GM21786 (cell line): ENCODE measurements at regions not wholly inside any gene's neighbourhood (a gene's known extent, or its start where the extent isn't known, plus 50 kb on each side); places are given as distances from the start of the nearest gene placed in this dataset.

ENCODE experiments used
- ATAC-seq: cut with Tn5 transposase; IDR thresholded peaks from one replicate; pipeline ENCODE4 v1.9.1; 2021; ENCODE audit not compliant: unreplicated experiment

DNA sequence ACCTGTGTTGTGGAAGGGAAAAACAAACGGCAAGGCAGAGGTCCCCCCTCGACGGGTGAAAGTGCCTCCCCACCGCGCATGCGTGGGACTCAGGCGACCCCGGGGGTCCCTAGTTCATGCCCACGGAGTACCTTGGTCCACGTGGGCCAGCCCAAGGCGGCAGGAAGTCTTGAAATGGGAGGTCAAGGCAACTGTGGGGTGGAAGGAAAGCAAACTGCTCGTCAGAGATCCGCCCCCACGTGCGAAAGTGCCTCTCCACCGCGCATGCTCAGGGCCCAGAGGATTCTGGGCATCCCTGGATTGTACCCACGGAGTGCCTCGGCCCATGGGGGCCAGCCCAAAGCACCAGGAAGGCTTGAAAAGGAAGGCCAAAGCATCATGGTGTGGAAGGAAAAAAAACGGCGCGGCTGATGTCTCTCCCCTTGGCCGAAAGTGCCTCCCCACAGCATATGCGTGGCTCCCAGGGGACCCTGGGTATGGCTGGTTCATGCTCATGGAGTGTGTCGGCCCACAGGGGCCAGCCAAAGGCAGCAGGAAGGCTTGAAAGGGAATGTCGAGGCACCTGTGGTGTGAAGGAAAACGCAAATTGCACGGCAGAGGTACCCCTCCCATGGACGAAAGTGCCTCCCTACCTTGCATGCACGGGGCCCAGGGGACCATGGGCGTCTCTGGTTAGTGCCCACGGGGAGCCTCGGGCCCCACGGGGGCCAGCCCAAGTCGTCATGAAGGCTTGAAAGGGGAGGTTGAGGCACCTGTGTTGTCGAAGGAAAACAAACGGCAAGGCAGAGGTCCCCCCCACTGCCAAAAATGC lies 369.7 kb downstream of the ALG10 start:
- no peak for ATAC-seq

GRCh38 chr12:34392741-34393085 lies 370.4 kb downstream of the ALG10 start:
- no peak for ATAC-seq

GRCh38 chr12:34393086-34393820 lies 371.0 kb downstream of the ALG10 start:
- no peak for ATAC-seq

DNA sequence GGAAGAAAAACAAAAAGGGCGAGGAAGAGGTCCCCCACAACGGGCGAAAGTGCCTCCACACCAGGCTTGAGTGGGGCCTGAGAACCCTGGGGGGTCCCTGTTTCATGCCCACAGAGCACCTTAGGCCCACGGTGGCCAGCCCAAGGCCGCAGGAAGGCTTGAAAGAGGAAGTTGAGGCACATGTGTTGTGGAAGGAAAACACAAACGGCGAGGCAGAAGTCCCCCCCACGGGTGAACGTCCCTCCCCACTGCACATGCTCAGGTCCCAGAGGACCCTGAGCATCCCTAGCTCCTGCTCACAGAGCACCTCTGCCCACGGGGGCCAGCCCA lies 371.5 kb downstream of the ALG10 start:
- ATAC-seq = no peak

DNA sequence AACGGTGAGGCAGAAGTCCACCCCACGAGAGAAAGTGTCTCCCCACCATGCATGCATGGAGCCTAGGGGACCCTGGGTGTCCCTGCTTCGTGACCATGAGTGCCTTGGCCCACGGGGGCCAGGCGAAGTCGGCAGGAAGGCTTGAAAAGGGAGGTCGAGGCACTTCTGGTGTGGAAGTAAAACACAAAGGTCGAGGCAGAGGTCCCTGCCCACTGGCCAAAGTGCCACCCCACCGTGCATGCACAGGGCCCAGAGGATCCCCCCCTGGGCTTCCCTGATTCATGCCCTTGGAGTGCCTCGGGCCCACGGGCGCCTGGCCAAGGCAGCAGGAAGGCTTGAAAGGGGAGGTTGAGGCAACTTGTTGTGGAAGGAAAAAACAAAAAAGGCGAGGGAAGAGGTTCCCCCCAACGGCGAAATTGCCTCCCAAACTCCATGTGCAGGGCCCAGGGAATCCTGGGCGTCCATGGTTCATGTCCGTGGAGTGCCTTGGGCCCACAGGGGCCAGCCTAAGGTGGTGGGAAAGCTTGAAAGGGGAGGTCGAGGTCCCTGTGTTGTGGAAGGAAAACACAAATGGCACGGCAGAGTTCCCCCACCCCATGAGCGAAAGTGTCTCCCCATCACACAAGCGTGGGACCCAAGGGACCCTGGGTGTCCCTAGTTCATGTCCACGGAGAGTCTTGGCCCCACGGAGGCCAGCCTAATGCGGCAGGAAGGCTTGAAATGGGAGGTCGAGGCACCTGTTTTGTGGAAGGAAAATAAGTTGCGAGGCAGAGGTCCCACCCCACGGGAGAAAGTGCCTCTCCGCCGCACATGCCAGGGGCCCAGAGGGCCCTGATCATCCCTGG lies 372.1 kb downstream of the ALG10 start:
- no peak for ATAC-seq

DNA sequence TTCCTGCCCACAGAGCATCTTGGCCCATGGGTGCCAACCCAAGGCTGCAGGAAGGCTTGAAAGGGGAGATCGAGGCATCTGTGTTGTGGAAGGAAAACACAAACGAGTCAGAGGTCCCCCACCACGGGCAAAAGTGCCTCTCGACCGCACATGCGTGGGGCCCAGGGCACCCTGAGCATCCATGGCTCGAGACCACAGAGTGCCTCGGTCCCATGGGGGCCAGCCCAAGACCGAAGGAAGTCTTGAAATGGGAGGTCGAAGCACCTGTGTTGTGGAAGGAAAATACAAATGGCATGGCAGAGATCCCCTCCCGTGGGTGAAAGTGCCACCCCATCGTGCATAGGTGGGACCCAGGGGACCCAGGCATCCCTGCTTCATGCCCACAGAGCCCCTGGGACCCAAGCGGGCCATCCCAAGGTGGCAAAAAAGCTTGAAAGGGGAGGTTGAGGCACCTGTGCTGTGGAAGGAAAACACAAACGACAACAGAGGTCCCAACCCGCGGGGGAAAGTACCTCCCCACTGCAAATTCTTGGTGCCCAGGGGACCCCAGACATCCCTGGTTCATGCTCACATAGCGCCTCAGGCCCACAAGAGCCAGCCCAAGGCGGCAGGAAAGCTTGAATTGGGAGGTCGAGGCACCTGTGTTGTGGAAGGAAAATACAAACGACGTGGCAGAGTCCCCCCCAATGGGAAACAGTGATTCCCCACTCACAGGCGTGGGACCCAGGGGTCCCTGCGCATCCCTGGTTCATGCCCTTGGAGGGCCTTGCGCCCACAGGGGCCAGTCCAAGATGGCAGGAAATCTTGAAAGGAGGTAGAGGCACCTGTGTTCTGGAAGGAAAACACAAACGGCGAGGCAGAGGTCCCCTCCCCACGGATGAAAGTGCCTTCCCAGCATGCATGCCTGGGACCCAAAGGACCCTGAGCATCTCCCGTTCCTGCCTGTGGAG lies 373.0 kb downstream of the ALG10 start:
- ATAC-seq = no peak

GRCh38 chr12:34396006-34396860 lies 373.9 kb downstream of the ALG10 start:
- no peak for ATAC-seq

- ATAC-seq = no peak
Observed at GRCh38 chr12:34396861-34397590, 374.7 kb downstream of the ALG10 start.

GRCh38 chr12:34397591-34398365 lies 375.5 kb downstream of the ALG10 start:
- no peak for ATAC-seq

DNA sequence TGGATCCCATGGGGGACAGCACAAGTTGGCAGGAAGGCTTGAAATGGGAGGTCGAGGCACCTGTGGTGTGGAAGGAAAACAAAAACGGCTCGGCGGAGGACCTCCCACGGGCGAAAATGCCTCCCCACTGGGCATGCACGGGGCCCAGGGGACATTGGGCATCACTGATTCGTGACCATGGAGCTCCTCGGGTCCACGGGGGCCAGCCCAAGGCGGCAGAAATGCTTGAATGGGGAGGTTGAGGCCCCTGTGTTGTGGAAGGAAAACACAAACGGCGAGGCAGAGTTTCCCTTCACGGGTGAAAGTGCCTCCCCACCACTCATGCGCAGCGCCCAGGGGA lies 376.0 kb downstream of the ALG10 start:
- ATAC-seq = no peak

GRCh38 chr12:34398706-34399630 lies 376.7 kb downstream of the ALG10 start:
- ATAC-seq = no peak

- no peak for ATAC-seq
Observed at GRCh38 chr12:34399631-34400410, 377.5 kb downstream of the ALG10 start.

DNA sequence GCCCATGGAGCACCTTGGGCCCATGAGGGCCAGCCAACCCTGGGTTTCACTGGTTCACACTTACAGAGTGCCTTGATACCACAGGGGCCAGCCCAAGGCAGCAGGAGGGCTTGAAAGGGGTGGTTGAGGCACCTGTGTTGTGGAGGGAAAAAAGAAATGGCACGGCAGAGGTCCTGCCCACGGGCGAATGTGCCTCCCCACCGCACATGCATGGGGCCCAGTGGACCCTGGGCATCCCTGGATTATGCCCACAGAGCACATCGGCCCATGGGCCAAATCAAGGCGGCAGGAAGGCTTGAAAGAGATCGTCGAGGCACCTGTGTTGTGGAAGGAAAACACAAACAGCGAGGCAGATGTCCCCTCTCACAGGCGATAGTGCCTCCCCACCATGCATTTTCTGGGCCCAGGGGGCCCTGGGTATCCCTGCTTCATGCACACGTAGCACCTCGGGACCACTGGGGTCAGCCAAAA lies 378.1 kb downstream of the ALG10 start:
- no peak for ATAC-seq

DNA sequence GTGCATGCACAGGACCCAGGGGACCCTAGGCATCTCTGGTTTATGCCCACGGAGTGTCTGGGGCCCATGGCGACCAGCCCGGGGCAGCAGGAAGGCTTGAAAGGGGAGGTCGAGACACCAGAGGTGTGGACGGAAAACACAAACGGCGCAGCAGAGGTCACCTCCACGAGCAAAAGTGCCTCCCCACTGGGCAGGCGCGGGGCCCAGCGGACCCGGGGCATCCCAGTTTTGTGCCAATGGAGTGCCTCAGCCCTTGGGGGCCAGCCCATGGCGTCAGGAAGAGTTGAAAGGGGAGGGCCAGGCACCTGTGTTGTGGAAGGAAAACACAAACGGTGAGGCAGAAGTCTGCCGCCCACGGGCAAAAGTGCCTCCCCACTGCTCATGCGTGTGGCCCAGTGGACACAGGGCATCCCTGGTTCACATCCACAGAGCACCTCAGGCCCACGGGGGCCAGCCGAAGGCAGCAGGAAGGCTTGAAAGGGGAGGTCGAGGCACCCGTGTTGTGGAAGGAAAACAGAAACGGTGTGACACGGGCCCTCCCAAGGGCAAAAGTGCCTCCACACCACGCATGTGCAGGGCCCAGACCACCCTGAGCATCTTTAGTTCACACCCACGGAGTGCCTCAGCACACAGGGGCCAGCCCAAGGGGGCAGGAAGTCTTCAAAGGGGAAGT lies 378.8 kb downstream of the ALG10 start:
- ATAC-seq = no peak

DNA sequence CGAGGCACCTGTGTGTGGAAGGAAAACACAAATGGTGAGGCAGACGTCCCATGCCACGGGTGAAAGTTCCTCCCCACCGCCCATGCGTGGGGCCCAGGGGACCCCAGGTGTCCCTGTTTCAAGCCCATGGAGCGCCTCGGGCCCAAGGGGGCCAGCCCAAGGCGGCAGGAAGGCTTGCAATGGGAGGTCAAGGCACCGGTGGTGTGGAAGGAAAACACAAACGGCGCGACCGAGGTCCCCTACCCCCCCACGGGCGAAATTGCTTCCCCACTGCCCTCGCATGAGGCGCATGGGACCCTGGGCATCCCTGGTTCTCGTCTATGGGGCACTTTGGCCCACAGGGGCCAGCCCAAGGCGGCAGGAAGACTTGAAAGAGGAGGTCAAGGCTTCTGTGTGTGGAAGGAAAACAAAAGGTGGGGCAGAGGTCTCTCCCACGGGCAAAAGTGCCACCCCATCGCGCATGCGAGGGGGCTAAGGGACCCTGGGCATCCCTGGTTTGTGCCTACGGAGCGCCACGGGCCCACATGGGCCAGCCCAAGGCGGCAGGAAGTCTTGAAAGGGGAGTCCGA lies 379.4 kb downstream of the ALG10 start:
- no peak for ATAC-seq
